ENCODE measurements at regions not wholly inside any gene's neighbourhood (a gene's known extent, or its start where the extent isn't known, plus 50 kb on each side); places are given as distances from the start of the nearest gene placed in this dataset.

GRCh38 chr10:90308223-90308622, 549.6 kb downstream of the HTR7 start:
- H4K20me1 ChIP-seq (ENCODE audit: insufficient read depth, low read length), result no peaks in the 10 kb centered on the region
- no peak overlapping the region for H2AFZ ChIP-seq (ENCODE audit: low read length)
- no peak overlapping the region for H3K4me3 ChIP-seq (ENCODE audit: low read depth, low read length, poor library complexity, severe bottlenecking)
- no peaks in the 10 kb centered on the region for H3K9me3 ChIP-seq (ENCODE audit: low read length)
- no peaks in the 10 kb centered on the region for H3K4me1 ChIP-seq (ENCODE audit: insufficient read depth, low read length, poor library complexity, severe bottlenecking)
- no peak for DNase-seq (ENCODE audit: low spot score)
- no peaks in the 10 kb centered on the region for H3K79me2 ChIP-seq (ENCODE audit: insufficient read depth, low read depth, low read length)
- H3K9me2 ChIP-seq (ENCODE audit: insufficient read depth, low read length), result no peaks in the 10 kb centered on the region
- no peak for TF ChIP-seq CTCF (conservative IDR thresholded peaks at IDR 0.05; ENCODE audit: low read length)
- TF ChIP-seq EZH2phosphoT487 (IDR thresholded peaks at IDR 0.05; ENCODE audit: borderline replicate concordance, low read depth, low read length), result no peak
- no peak overlapping the region for H3K27ac ChIP-seq (ENCODE audit: low read depth, low read length, poor library complexity, severe bottlenecking)
- CTCF ChIA-PET (ENCODE audit: unreplicated experiment), result no interaction called here
- H3K4me2 ChIP-seq (ENCODE audit: low read length), result no peak overlapping the region
- POLR2A ChIA-PET, result no interaction called here
- BruUV-seq (replicated peaks), result no TSS peak
- intact Hi-C loops (cut with micrococcal nuclease; ENCODE audit: unreplicated experiment), result no loop called here
- H3K36me3 ChIP-seq (ENCODE audit: insufficient read depth, low read length), result no peaks in the 10 kb centered on the region

GRCh38 chr10:90313576-90314325, 544.1 kb downstream of the HTR7 start:
- TF ChIP-seq EZH2phosphoT487 (IDR thresholded peaks at IDR 0.05; ENCODE audit: borderline replicate concordance, low read depth, low read length) (no peak), CTCF (conservative IDR thresholded peaks at IDR 0.05; ENCODE audit: low read length) (no peak)
- ChIA-PET POLR2A (no interaction called here), CTCF (ENCODE audit: unreplicated experiment) (no interaction called here)
- Histone ChIP-seq H3K27ac (ENCODE audit: low read depth, low read length, poor library complexity, severe bottlenecking) (no peak overlapping the region), H4K20me1 (ENCODE audit: insufficient read depth, low read length) (no peaks in the 10 kb centered on the region), H3K4me3 (ENCODE audit: low read depth, low read length, poor library complexity, severe bottlenecking) (no peak overlapping the region), H3K36me3 (ENCODE audit: insufficient read depth, low read length) (no peaks in the 10 kb centered on the region), H3K9me3 (ENCODE audit: low read length) (no peaks in the 10 kb centered on the region), H2AFZ (ENCODE audit: low read length) (no peak overlapping the region), H3K4me1 (ENCODE audit: insufficient read depth, low read length, poor library complexity, severe bottlenecking) (no peaks in the 10 kb centered on the region), H3K9me2 (ENCODE audit: insufficient read depth, low read length) (no peaks in the 10 kb centered on the region), H3K4me2 (ENCODE audit: low read length) (no peak overlapping the region), H3K79me2 (ENCODE audit: insufficient read depth, low read depth, low read length) (no peaks in the 10 kb centered on the region)
- no peak for DNase-seq (ENCODE audit: low spot score)
- no TSS peak for BruUV-seq (replicated peaks)
- intact Hi-C loops (cut with micrococcal nuclease; ENCODE audit: unreplicated experiment), result no loop called here

GRCh38 chr10:90314718-90315117, 543.1 kb downstream of the HTR7 start:
- H4K20me1 ChIP-seq (ENCODE audit: insufficient read depth, low read length), result no peaks in the 10 kb centered on the region
- intact Hi-C loops (cut with micrococcal nuclease; ENCODE audit: unreplicated experiment), result no loop called here
- DNase-seq (ENCODE audit: low spot score), result no peak
- H3K4me1 ChIP-seq (ENCODE audit: insufficient read depth, low read length, poor library complexity, severe bottlenecking), result no peaks in the 10 kb centered on the region
- no peak overlapping the region for H2AFZ ChIP-seq (ENCODE audit: low read length)
- no peak overlapping the region for H3K27ac ChIP-seq (ENCODE audit: low read depth, low read length, poor library complexity, severe bottlenecking)
- BruUV-seq (replicated peaks), result no TSS peak
- POLR2A ChIA-PET, result no interaction called here
- H3K79me2 ChIP-seq (ENCODE audit: insufficient read depth, low read depth, low read length), result no peaks in the 10 kb centered on the region
- H3K36me3 ChIP-seq (ENCODE audit: insufficient read depth, low read length), result no peaks in the 10 kb centered on the region
- H3K4me2 ChIP-seq (ENCODE audit: low read length), result no peak overlapping the region
- no peaks in the 10 kb centered on the region for H3K9me2 ChIP-seq (ENCODE audit: insufficient read depth, low read length)
- TF ChIP-seq CTCF (conservative IDR thresholded peaks at IDR 0.05; ENCODE audit: low read length) (no peak), EZH2phosphoT487 (IDR thresholded peaks at IDR 0.05; ENCODE audit: borderline replicate concordance, low read depth, low read length) (no peak)
- H3K4me3 ChIP-seq (ENCODE audit: low read depth, low read length, poor library complexity, severe bottlenecking), result no peak overlapping the region
- no peaks in the 10 kb centered on the region for H3K9me3 ChIP-seq (ENCODE audit: low read length)
- CTCF ChIA-PET (ENCODE audit: unreplicated experiment), result no interaction called here

Data from OCI-LY7 (cell line).